GM12873 (cell line): ENCODE measurements at regions not wholly inside any gene's neighbourhood (a gene's known extent, or its start where the extent isn't known, plus 50 kb on each side); places are given as distances from the start of the nearest gene placed in this dataset.

Experiments used
- CTCF ChIP-seq: IDR thresholded peaks from 2 replicates; pipeline ENCODE4 v1.5.1; 2012; ENCODE audit warnings: low read depth, mild to moderate bottlenecking, moderate library complexity, low read length, control low read depth; ENCODE audit not compliant: insufficient read depth; ENCODE audit errors: missing control alignments

- no peak for TF ChIP-seq CTCF
These were observed 147.2 kb upstream of the PROX1 start for GRCh38 chr1:213840575-213840974.

DNA sequence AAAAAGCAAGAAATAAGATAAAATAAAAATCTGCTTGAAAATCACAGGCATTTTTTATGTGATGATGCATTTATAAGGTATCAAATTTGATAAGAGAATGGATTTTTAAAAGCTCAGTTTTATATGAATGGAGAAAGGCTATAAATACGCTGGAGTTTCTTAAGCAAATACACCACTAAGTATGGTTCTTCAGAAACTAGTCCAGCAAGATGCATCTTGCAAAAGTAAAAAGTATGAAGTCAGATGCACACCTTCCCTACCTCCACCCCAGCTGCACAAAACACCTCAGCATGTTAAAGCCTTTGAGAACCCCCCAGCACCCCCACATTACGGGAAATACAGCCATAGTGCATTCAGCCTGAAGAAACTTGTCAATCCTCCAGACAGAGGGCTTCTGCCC, 143.1 kb upstream of the PROX1 start:
- no peak for TF ChIP-seq CTCF

DNA sequence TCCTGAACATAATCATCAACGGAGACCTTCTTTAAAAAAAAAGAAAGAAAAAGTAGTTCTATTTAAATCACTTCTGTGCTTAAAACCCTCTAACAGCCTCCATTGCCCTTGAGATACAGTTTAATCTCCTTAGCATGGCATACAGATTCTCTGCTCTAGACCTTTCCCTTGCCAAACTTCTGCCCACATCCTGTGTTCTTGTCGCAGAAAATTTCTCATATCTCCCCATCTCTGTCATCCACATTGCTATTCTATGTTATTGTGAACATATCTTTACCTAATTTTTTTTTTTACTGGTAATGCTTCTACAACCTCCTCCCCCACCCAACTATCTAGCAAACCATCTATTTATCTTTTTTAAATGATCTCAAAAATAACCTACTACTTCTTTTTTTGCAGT, 135.7 kb upstream of the PROX1 start:
- no peak for TF ChIP-seq CTCF

DNA sequence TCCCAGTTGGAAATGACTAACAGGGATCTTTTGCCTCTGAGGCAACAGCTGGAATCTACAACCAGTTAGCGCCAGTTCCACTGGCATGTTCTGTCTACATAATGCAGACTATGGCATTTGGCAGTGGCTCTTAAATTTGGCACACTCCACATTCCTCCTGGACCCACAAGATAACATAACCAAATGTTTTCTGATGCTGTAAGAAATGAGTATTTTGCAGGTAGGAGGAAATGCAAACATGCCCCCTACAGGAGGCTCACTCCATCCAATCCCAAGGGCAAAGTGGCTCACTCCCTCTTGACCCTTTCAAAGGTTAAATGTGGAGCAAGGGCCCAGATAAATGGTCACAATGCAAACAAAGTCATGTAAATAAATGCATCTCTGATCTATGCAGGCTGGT, 129.2 kb upstream of the PROX1 start:
- TF ChIP-seq CTCF: no peak

- no peak for TF ChIP-seq CTCF
These were observed 125.9 kb upstream of the PROX1 start for GRCh38 chr1:213861841-213862240.

DNA sequence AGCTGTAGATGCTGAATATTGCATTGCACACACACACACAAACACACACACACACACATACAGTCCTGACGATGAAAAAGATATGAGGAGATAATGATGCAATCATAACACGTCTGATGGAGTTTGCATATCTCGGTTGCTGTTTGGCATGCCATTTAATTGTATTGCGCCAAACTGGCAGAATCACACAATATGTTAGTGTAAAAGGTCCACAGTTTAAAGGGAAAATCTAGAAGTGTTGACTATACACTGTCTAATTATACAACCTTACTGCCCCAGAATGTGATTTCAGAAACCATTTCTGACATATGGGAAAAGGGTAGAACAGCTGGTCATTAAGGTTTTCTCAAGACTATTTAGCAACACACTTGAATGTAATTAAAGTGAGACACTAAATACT, 123.7 kb upstream of the PROX1 start:
- no peak for TF ChIP-seq CTCF

- no peak for TF ChIP-seq CTCF
These were observed 119.3 kb upstream of the PROX1 start for GRCh38 chr1:213868482-213868881.

DNA sequence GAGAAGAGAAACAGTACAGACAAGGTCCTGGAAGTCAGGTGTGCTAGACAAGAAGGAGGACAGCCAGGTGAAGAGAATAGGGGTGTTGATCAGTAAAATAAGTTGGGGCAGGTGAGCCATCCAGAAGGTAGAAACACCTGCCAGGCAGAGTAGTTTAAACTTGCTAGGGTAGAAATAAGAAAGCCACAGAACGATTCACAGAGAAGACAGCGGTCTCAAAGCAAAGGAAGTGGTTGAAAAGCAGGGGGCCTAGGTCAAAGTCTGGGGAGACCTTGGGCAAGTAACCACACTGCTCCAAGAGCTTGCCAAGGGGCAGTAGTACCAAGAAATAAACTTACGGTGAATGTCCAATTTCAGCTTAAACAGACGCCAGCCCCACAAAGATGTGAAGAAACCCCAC, 116.6 kb upstream of the PROX1 start:
- no peak for TF ChIP-seq CTCF
